ENCODE measurements at regions not wholly inside any gene's neighbourhood (a gene's known extent, or its start where the extent isn't known, plus 50 kb on each side); places are given as distances from the start of the nearest gene placed in this dataset.

- H3K4me3 ChIP-seq (ENCODE audit: low read depth, low read length): no peak overlapping the region
- peak; percentile 10 for DNase-seq (ENCODE audit: low read depth)
- TF ChIP-seq CTCF (IDR thresholded peaks at IDR 0.05; ENCODE audit: low read depth, low read length): no peak
- TF ChIP-seq MYC (IDR thresholded peaks at IDR 0.05; ENCODE audit: low read depth, low read length): no peak
- TF ChIP-seq MAX (IDR thresholded peaks at IDR 0.05; ENCODE audit: low read depth, low read length): no peak
- TF ChIP-seq POLR2A (IDR thresholded peaks at IDR 0.05; ENCODE audit: extremely low read depth, insufficient read length): no peak
Observed at GRCh38 chr2:6423944-6424343, 441.8 kb downstream of the CMPK2 start.

GRCh38 chr2:6425032-6425431, 440.7 kb downstream of the CMPK2 start:
- DNase-seq (ENCODE audit: low read depth): no peak
- TF ChIP-seq POLR2A (IDR thresholded peaks at IDR 0.05; ENCODE audit: extremely low read depth, insufficient read length) (no peak), CTCF (IDR thresholded peaks at IDR 0.05; ENCODE audit: low read depth, low read length) (no peak), MAX (IDR thresholded peaks at IDR 0.05; ENCODE audit: low read depth, low read length) (no peak), MYC (IDR thresholded peaks at IDR 0.05; ENCODE audit: low read depth, low read length) (no peak)
- H3K4me3 ChIP-seq (ENCODE audit: low read depth, low read length): no peak overlapping the region

GRCh38 chr2:6429210-6429986, 436.3 kb downstream of the CMPK2 start:
- DNase-seq (ENCODE audit: low read depth): no peak
- no peak overlapping the region for H3K4me3 ChIP-seq (ENCODE audit: low read depth, low read length)
- no peak for TF ChIP-seq CTCF (IDR thresholded peaks at IDR 0.05; ENCODE audit: low read depth, low read length)
- TF ChIP-seq MAX (IDR thresholded peaks at IDR 0.05; ENCODE audit: low read depth, low read length): no peak
- TF ChIP-seq POLR2A (IDR thresholded peaks at IDR 0.05; ENCODE audit: extremely low read depth, insufficient read length): no peak
- no peak for TF ChIP-seq MYC (IDR thresholded peaks at IDR 0.05; ENCODE audit: low read depth, low read length)

- TF ChIP-seq MAX (IDR thresholded peaks at IDR 0.05; ENCODE audit: low read depth, low read length): no peak
- no peak for TF ChIP-seq MYC (IDR thresholded peaks at IDR 0.05; ENCODE audit: low read depth, low read length)
- no peak for TF ChIP-seq CTCF (IDR thresholded peaks at IDR 0.05; ENCODE audit: low read depth, low read length)
- TF ChIP-seq POLR2A (IDR thresholded peaks at IDR 0.05; ENCODE audit: extremely low read depth, insufficient read length): no peak
- no peak for DNase-seq (ENCODE audit: low read depth)
- no peak overlapping the region for H3K4me3 ChIP-seq (ENCODE audit: low read depth, low read length)
Observed at GRCh38 chr2:6434438-6434837, 431.3 kb downstream of the CMPK2 start.

GRCh38 chr2:6441800-6442199, 423.9 kb downstream of the CMPK2 start:
- no peak for DNase-seq (ENCODE audit: low read depth)
- no peak for TF ChIP-seq MYC (IDR thresholded peaks at IDR 0.05; ENCODE audit: low read depth, low read length)
- TF ChIP-seq POLR2A (IDR thresholded peaks at IDR 0.05; ENCODE audit: extremely low read depth, insufficient read length): no peak
- TF ChIP-seq MAX (IDR thresholded peaks at IDR 0.05; ENCODE audit: low read depth, low read length): no peak
- no peak for TF ChIP-seq CTCF (IDR thresholded peaks at IDR 0.05; ENCODE audit: low read depth, low read length)
- H3K4me3 ChIP-seq (ENCODE audit: low read depth, low read length): no peak overlapping the region
